ENCODE measurements at regions not wholly inside any gene's neighbourhood (a gene's known extent, or its start where the extent isn't known, plus 50 kb on each side); places are given as distances from the start of the nearest gene placed in this dataset.
"Not testable (repeated sequence)": the region's sequence is repeated elsewhere in the genome, so short reads cannot be mapped to it uniquely, and the experiment has no call there.

GRCh38 chr15:84154787-84155186 is 80.8 kb upstream of the GOLGA6L4 start:
- TF ChIP-seq YY1 (IDR thresholded peaks at IDR 0.05; ENCODE audit: insufficient read depth, insufficient read length); ZNF274 (IDR thresholded peaks at IDR 0.05; ENCODE audit: low read depth, low read length); SUZ12 (IDR thresholded peaks at IDR 0.05; ENCODE audit: extremely low read depth, insufficient read depth, insufficient read length): not testable (repeated sequence)
